Panc1 (cell line): ENCODE measurements at regions not wholly inside any gene's neighbourhood (a gene's known extent, or its start where the extent isn't known, plus 50 kb on each side); places are given as distances from the start of the nearest gene placed in this dataset.

Experiments used
- ATAC-seq: fragments of 200-7000 bp; cut with Tn5 transposase; 2 replicates; pipeline ENCODE4 v1.9.1; 2020; ENCODE audit warnings: mild to moderate bottlenecking, moderate library complexity
- BruUV-seq: library from RNA; stranded (reverse); fragments of 400-500 nt; replicated peaks from 2 replicates; lab custom pipeline; 2021; lab: Mats Ljungman, UMichigan
- CTCF ChIA-PET: fragments of 300-600 bp; sonication (Branson Sonifier 250); formaldehyde crosslinking; loops from one replicate; lab custom pipeline; 2022; ENCODE audit warnings: antibody characterized with exemption; lab: Charles Lee
- POLR2A ChIA-PET: fragments of 300-600 bp; sonication (Branson Sonifier 250); formaldehyde crosslinking; loops from one replicate; lab custom pipeline; 2022; ENCODE audit warnings: antibody characterized with exemption; lab: Charles Lee
- DNase-seq: peaks from one replicate; pipeline ENCODE4 v3.0.0-alpha.2; 2010; ENCODE audit warnings: low read depth, low spot score
- H3K27ac ChIP-seq: 2 replicates; pipeline ENCODE4 v1.5.1; 2011; ENCODE audit warnings: mild to moderate bottlenecking, low read length, inconsistent platforms
- H3K27me3 ChIP-seq: fragments of 200-500 bp; sonication (Bioruptor generic); 2 replicates; pipeline ENCODE4 v1.6.0; 2014; ENCODE audit warnings: low read length, inconsistent platforms; ENCODE audit not compliant: control insufficient read depth, insufficient read depth
- H3K36me3 ChIP-seq: fragments of 200-500 bp; sonication (Bioruptor generic); 2 replicates; pipeline ENCODE4 v1.5.1; 2014; ENCODE audit warnings: inconsistent platforms, mild to moderate bottlenecking, low read length, moderate library complexity; ENCODE audit not compliant: control insufficient read depth, insufficient read depth
- H3K4me1 ChIP-seq: 2 replicates; pipeline ENCODE4 v1.5.1; 2011; ENCODE audit warnings: inconsistent platforms, mild to moderate bottlenecking, low read length, moderate library complexity; ENCODE audit not compliant: control insufficient read depth, insufficient read depth
- H3K4me3 ChIP-seq, 2 experiments: 2 replicates each; pipeline ENCODE4 v1.5.1; 2011 to 2012; ENCODE audit warnings: low read depth in 2 of 2, low read length in 2 of 2, mild to moderate bottlenecking in 2 of 2, inconsistent platforms in 1 of 2, moderate library complexity in 1 of 2
- H3K9me3 ChIP-seq: fragments of 200-500 bp; sonication (Bioruptor generic); 2 replicates; pipeline ENCODE4 v1.5.1; 2014; ENCODE audit warnings: low read depth, mild to moderate bottlenecking, inconsistent platforms, low read length, moderate library complexity; ENCODE audit not compliant: control insufficient read depth, insufficient read depth
- CTCF ChIP-seq: fragments of 450-650 bp; IDR thresholded peaks from 2 replicates; pipeline ENCODE4 v1.5.1; 2017; ENCODE audit warnings: mild to moderate bottlenecking
- POLR2AphosphoS5 ChIP-seq: IDR thresholded peaks from 2 replicates; pipeline ENCODE4 v1.6.1; 2012; ENCODE audit warnings: mild to moderate bottlenecking, low read depth, low read length, moderate library complexity
- REST ChIP-seq, 2 experiments: IDR thresholded peaks; 2 replicates each; pipeline ENCODE4 v1.6.1; 2011 to 2012; ENCODE audit warnings: low read depth in 2 of 2, control low read depth in 1 of 2, low read length in 1 of 2, mild to moderate bottlenecking in 1 of 2, moderate library complexity in 1 of 2; ENCODE audit not compliant: insufficient read depth in 1 of 2
- SIN3A ChIP-seq: IDR thresholded peaks from 2 replicates; pipeline ENCODE4 v1.6.1; 2012; ENCODE audit warnings: low read depth, mild to moderate bottlenecking, low read length, moderate library complexity, borderline replicate concordance; ENCODE audit not compliant: insufficient read depth
- TCF7L2 ChIP-seq: IDR thresholded peaks from 2 replicates; pipeline ENCODE4 v1.6.1; 2011; ENCODE audit warnings: mild to moderate bottlenecking, low read depth, low read length, inconsistent platforms
- in situ Hi-C: cut with HindIII; loops from 2 replicates; pipeline ENCODE4 v1.10.0; 2016; ENCODE audit warnings: low sequenced_read_pairs, low pct_unique_long_range_greater_than_20kb
- intact Hi-C: fragments of 100-400 bp; cut with micrococcal nuclease; formaldehyde crosslinking; loops from one replicate; pipeline ENCODE4 v1.10.0; 2022; ENCODE audit not compliant: unreplicated experiment

GRCh38 chr15:85871545-85871944, 76.8 kb upstream of the KLHL25 start:
- no peak overlapping the region for H3K4me3 ChIP-seq
- no TSS peak for BruUV-seq
- H3K4me1 ChIP-seq, result no peaks in the 10 kb centered on the region
- H3K36me3 ChIP-seq, result no peaks in the 10 kb centered on the region
- no peaks in the 10 kb centered on the region for H3K9me3 ChIP-seq
- no peak overlapping the region for H3K27ac ChIP-seq
- no peak for TF ChIP-seq SIN3A
- no peak for TF ChIP-seq POLR2AphosphoS5
- no peak for TF ChIP-seq REST (IDR thresholded peaks at IDR 0.05; ENCODE audit: insufficient read depth in 1 of 2, low read depth in 2 of 2, low read length in 1 of 2)
- TF ChIP-seq CTCF, result no peak
- no peak for TF ChIP-seq TCF7L2
- ATAC-seq, result peak; percentile 38; the same call in 1 of the 2 replicates
- intact Hi-C loops, result loop anchor here (10.0 kb wide), 1 partner anchor 203 kb away; the partner anchor contains the start of gene AGBL1
- ChIA-PET CTCF (no interaction called here), POLR2A (no interaction called here)
- peaks cover 25% of the 10 kb centered on the region for H3K27me3 ChIP-seq
- DNase-seq, result no peak
- in situ Hi-C loops, result no loop called here

GRCh38 chr15:85872125-85872524, 77.4 kb upstream of the KLHL25 start:
- TF ChIP-seq REST (IDR thresholded peaks at IDR 0.05; ENCODE audit: insufficient read depth in 1 of 2, low read depth in 2 of 2, low read length in 1 of 2) (no peak), SIN3A (no peak), CTCF (no peak), TCF7L2 (no peak), POLR2AphosphoS5 (no peak)
- Histone ChIP-seq H3K27ac (no peak overlapping the region), H3K9me3 (no peaks in the 10 kb centered on the region), H3K4me1 (no peaks in the 10 kb centered on the region), H3K36me3 (no peaks in the 10 kb centered on the region), H3K4me3 (no peak overlapping the region), H3K27me3 (peaks cover 24% of the 10 kb centered on the region)
- ATAC-seq (no peak), DNase-seq (no peak)
- in situ Hi-C loops (no loop called here), intact Hi-C loops (loop anchor here (10.0 kb wide), 1 partner anchor 203 kb away; the partner anchor contains the start of gene AGBL1)
- BruUV-seq, result no TSS peak
- ChIA-PET POLR2A (no interaction called here), CTCF (no interaction called here)
